SJCRH30 (cell line): ENCODE measurements at regions not wholly inside any gene's neighbourhood (a gene's known extent, or its start where the extent isn't known, plus 50 kb on each side); places are given as distances from the start of the nearest gene placed in this dataset.
"Not testable (repeated sequence)": the region's sequence is repeated elsewhere in the genome, so short reads cannot be mapped to it uniquely, and the experiment has no call there.

Experiments used
- DNase-seq, 2 experiments: peaks; one replicate each; pipeline ENCODE4 v3.0.0-alpha.2; 2015 to 2020
- H3K27ac ChIP-seq: fragments of 250-450 bp; sonication (Bioruptor Pico); 2 replicates; pipeline ENCODE4 v1.5.1; 2020; ENCODE audit warnings: mild to moderate bottlenecking, moderate library complexity
- H3K27me3 ChIP-seq: fragments of 250-450 bp; sonication (Bioruptor Pico); 2 replicates; pipeline ENCODE4 v1.5.1; 2020; ENCODE audit warnings: mild to moderate bottlenecking, moderate library complexity
- H3K36me3 ChIP-seq: fragments of 250-450 bp; sonication (Bioruptor Pico); 2 replicates; pipeline ENCODE4 v1.5.1; 2020; ENCODE audit warnings: mild to moderate bottlenecking, moderate library complexity
- H3K4me1 ChIP-seq: fragments of 250-450 bp; sonication (Bioruptor Pico); 2 replicates; pipeline ENCODE4 v1.5.1; 2020; ENCODE audit warnings: mild to moderate bottlenecking, moderate library complexity
- H3K4me3 ChIP-seq: fragments of 250-450 bp; sonication (Bioruptor Pico); 2 replicates; pipeline ENCODE4 v1.5.1; 2020; ENCODE audit warnings: mild to moderate bottlenecking, moderate library complexity
- H3K9me3 ChIP-seq: fragments of 250-450 bp; sonication (Bioruptor Pico); replicated peaks from 2 replicates; pipeline ENCODE4 v1.5.1; 2020; ENCODE audit warnings: mild to moderate bottlenecking, moderate library complexity

DNA sequence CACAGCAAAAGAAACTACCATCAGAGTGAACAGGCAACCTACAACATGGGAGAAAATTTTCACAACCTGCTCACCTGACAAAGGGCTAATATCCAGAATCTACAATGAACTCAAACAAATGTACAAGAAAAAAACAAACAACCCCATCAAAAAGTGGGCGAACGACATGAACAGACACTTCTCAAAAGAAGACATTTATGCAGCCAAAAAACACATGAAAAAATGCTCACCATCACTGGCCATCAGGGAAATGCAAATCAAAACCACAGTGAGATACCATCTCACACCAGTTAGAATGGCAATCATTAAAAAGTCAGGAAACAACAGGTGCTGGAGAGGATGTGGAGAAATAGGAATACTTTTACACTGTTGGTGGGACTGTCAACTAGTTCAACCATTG is 207.8 kb downstream of the USP6NL start:
- DNase-seq, H3K27ac ChIP-seq: not testable (repeated sequence)

DNA sequence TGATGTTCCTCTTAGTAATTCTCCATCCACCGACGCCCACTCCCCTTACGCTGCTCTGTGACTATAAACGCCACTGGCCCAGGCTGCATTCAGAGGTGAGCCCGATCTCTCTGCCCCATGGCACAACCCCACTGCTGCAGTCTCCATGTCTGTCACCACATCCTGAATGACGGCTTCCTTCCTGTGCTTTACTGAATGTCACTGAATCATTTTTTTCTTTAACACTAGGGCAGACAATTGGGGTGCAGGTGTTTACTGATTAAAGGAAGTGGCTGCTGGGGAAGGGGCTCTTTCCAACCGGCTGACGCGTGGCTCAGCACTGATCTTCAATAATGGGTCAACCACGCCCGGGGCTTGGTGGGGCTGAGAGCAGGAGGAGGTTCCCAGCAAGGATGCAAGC is 208.3 kb downstream of the USP6NL start:
- H3K27ac ChIP-seq = no peak overlapping the region
- H3K27me3 ChIP-seq = no peaks in the 10 kb centered on the region
- H3K36me3 ChIP-seq = no peaks in the 10 kb centered on the region
- no peak overlapping the region for H3K4me3 ChIP-seq
- peaks cover 5% of the 10 kb centered on the region for H3K4me1 ChIP-seq
- no peak for DNase-seq
- no peaks in the 10 kb centered on the region; the same call in 1 of the 2 replicates for H3K9me3 ChIP-seq

More for the DNA sequence above, 207.8 kb downstream of the USP6NL start:
- H3K4me3 ChIP-seq, H3K4me1 ChIP-seq, H3K36me3 ChIP-seq, H3K27me3 ChIP-seq, H3K9me3 ChIP-seq: not testable (repeated sequence)

DNA sequence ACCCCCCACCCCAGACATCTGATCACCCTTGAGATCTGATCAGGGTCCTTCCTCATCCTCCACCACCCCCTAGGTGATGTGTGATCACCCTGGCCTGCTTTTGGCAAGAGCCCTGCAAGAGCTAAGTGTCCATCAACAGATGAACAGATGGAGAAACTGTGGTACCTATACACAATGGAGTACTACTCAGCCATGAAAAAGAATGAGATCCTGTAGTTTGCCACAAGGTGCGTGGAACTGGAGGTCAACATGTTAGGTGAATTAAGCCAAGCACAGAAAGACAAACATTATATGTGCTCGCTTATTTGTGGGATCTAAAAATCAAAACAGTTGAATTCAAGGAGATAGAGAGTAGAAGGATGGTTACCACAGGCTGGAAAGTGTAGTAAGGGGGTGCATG is 209.1 kb downstream of the USP6NL start:
- Histone ChIP-seq H3K4me3 (no peak overlapping the region), H3K36me3 (no peaks in the 10 kb centered on the region), H3K27ac (no peak overlapping the region), H3K9me3 (no peaks in the 10 kb centered on the region; the same call in 1 of the 2 replicates), H3K27me3 (no peaks in the 10 kb centered on the region), H3K4me1 (peaks cover 12% of the 10 kb centered on the region)
- DNase-seq = no peak

DNA sequence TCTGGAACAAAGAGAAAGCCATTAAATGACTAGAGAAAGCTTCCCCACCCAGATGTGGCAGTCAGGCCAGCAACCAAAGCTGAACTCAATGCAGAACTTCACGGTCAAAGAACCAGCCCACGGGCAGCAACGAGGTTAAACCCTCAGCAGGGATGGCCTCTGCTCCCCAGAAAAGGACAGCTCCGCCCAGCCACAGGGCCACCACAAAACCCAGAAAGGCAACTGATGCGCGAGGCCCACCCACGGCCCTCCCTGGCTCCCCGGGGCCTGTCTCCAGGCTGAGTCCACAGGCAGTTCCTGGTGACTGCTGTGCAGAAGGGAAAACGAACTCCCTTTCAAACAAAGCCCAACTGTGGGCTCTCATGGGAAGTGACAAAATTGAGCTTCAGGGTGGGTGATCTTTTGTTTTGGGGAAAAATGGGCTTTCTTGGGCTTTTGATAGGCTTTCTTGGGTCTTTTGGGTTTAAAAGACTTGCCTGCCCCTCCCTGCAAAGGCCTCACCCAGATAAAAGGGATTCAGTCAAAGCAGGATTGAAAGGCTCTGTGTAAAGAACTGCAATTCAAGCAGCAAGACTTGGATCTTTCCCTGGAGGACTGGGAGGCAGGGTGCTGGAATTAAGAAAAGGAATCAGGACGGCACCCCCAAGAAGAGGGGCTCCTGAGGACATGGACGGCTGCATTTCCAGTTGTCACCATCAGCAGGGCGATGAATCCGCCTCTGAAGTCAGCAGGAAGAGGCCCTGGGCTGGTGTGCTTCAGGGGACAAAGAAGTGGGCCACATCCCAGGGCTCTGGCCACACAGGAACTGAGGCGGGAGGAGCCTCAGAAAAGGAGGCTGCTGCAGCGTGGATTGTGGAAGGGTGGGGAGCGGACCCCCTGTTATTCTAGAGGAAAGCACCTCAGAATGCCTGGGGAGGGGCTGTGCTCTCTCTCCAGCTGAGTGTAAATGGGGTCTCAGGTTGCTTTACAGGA is 209.9 kb downstream of the USP6NL start:
- Histone ChIP-seq H3K4me3 (no peak overlapping the region), H3K4me1 (peaks cover 17% of the 10 kb centered on the region), H3K36me3 (no peaks in the 10 kb centered on the region), H3K27ac (no peak overlapping the region), H3K27me3 (no peaks in the 10 kb centered on the region), H3K9me3 (no peaks in the 10 kb centered on the region; the same call in 1 of the 2 replicates)
- no peak for DNase-seq

DNA sequence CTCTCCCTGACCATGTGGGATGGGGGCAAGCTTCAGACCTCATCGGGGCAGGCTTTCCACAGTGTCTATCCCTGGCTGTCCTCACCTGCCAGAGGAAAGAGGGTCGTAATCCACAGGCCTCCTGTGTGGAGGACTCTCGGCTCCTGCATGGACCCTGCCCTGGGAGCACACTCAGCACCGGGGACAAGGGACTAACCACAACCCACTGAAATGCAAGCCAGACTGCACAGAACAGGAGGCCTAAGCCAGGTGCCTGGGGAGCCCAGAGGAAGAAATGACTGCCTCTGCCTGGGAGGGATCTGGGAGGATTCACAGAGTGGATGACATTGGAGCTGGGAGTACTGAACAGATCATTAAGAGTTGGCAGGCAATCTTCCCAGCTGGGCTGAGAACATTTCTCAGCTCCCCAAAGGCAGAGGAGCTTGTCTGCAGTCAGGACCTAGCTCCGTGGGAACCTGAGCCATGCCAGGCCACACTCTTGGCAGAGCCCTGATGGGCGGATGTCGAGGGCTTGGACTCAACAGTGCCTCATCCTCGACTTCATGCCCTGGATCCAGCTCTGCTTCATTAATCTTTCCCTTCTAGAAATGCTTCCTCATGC is 213.4 kb downstream of the USP6NL start:
- H3K4me1 ChIP-seq = peaks cover 16% of the 10 kb centered on the region
- DNase-seq = peak; percentile 17 to 54
- no peaks in the 10 kb centered on the region for H3K27me3 ChIP-seq
- H3K36me3 ChIP-seq = no peaks in the 10 kb centered on the region
- no peaks in the 10 kb centered on the region; the same call in 1 of the 2 replicates for H3K9me3 ChIP-seq
- no peak overlapping the region for H3K27ac ChIP-seq
- H3K4me3 ChIP-seq = no peak overlapping the region

DNA sequence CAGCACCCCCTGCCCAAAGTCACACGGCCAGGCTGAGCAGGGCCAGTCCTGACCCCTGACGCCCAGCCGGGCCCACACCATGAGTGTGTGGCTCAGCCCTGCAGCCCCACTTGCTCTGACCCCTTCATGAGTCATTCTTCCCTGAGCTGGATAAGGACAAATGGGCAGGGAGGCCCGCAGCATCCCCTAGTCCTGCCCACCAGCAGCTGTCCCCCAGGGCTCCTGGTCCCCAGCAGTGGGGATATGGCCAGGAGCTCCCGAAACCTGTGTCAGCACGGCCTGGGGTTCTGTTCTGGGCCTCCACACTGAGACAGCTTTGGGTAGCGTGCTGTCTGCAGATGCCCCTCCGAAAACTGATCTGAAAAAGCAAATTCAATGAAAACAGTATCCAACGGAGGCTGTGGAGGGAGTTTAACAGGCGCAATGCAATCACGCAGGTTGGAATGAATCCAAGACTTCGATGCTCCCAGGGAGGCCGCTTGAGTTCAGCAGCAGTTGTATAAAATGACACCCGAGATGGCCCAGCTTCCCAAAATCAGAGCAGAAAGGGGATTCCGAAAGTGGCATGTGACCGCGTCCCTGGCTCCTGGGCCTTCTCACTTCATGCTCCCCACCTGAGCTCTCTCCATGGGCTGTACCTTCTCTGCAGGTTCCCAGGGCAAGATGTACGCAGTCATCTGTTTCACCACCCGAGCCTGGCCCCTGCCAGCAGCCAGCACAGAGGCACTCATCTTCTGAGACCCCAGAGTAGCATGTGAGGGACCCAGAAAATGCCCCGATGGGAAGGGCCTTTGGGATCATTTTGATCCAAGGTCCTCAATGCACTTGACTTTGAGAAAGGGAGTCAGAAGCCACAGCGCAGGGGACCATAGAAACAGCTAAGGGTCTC is 214.1 kb downstream of the USP6NL start:
- peak overlapping the region; percentile 44 for H3K4me3 ChIP-seq
- peak; percentile 77 to 81 for DNase-seq

DNA sequence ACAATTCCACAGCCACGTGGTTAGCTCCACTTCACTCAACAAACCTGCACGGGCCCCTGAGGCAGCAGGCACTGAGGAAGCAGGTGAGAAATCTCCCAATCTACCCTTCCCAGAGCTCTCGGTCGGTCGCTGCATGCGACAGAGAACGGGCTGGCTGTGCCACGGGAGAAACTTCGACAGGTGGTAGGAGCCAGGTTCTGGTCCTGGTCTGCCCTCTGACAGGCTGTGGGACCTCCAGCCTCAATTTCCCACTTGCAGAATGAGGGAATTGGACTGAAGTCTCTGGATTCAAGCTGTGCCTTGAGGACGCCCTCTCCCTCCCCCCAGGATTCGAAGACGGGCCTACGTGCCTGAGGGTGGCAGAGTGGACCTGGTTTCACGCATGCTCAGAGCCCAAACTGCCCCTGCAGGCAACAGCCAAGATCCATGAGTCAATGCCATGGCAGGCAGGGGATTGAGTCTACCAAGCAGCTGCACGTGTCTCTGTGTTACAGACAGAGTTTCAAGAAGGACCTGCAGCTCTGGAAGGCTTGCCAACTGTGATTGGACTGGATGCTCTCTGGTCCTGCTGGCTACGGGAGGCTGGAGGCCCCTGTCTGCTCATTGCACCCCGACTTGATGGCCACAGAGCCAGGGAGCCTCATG is 215.0 kb downstream of the USP6NL start:
- H3K36me3 ChIP-seq = no peaks in the 10 kb centered on the region
- peak; percentile 60 to 71 for DNase-seq
- peaks cover 16% of the 10 kb centered on the region for H3K4me1 ChIP-seq
- H3K9me3 ChIP-seq = no peaks in the 10 kb centered on the region
- H3K27me3 ChIP-seq = no peaks in the 10 kb centered on the region
- H3K4me3 ChIP-seq = peak overlapping the region; percentile 44; the same call in 1 of the 2 replicates
- peak overlapping the region; percentile 61 for H3K27ac ChIP-seq

More for the DNA sequence above, 214.1 kb downstream of the USP6NL start:
- H3K27ac ChIP-seq = peak overlapping the region; percentile 61
- no peaks in the 10 kb centered on the region for H3K36me3 ChIP-seq
- no peaks in the 10 kb centered on the region for H3K9me3 ChIP-seq
- H3K27me3 ChIP-seq = no peaks in the 10 kb centered on the region
- peaks cover 16% of the 10 kb centered on the region for H3K4me1 ChIP-seq

DNA sequence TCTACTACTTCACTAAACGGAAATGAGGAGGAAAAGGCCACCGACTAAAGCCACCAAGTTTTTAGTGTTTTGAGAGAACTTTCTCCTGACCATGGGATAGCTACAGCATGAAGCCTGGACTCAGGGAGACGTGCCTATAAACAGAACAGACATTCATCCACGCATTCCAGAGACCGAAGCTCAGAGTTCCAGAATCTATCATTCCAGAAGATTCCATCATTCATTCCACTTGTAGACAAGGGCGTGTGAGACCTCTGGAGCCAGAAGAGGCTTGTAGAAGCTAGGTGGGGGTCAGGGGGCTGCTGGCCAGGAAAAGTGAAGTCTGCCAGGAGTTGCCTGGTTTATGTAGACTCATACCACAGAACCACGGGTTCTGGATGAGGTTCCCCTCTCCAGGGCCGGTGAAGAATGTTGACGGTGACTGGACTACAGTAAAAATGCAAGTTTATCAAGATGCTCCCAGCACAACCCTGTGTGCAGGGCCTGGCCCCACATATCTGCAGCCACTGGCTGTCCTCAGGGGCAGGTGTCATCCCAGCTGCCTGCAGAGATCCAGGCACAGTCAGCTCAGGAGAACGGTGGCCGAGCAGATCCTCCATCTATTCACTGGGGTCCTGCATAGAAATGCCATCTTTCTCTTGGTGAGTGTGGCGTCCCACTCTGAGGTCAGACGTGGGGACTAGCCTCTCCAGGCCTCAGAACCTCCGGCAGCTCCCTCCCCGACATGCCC is 215.7 kb downstream of the USP6NL start:
- Histone ChIP-seq H3K36me3 (no peaks in the 10 kb centered on the region), H3K4me1 (peaks cover 16% of the 10 kb centered on the region), H3K27me3 (no peaks in the 10 kb centered on the region), H3K9me3 (no peaks in the 10 kb centered on the region), H3K4me3 (no peak overlapping the region), H3K27ac (no peak overlapping the region)
- DNase-seq = no peak

DNA sequence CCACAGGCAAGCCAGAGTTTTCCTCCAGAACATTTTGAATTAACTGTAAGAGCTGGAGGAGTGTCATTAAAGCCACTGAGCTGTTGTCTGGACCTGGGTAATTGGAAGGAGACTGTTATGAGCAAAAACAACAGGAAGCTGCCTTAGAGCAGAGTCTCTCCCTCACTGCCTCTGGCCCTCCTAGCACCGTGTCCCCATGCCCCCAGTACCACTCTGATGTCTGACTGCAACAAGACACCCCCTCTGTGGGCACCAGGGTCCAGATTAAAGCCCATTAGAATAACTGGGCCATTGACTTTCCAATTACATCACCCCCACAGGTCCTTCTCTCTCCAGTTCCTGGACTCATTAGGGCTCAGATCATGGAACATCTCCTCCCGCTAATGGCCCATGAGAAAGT is 216.3 kb downstream of the USP6NL start:
- Histone ChIP-seq H3K27me3 (no peaks in the 10 kb centered on the region), H3K36me3 (no peaks in the 10 kb centered on the region), H3K4me3 (no peak overlapping the region), H3K4me1 (peaks cover 16% of the 10 kb centered on the region), H3K27ac (no peak overlapping the region), H3K9me3 (no peaks in the 10 kb centered on the region)
- DNase-seq = no peak

DNA sequence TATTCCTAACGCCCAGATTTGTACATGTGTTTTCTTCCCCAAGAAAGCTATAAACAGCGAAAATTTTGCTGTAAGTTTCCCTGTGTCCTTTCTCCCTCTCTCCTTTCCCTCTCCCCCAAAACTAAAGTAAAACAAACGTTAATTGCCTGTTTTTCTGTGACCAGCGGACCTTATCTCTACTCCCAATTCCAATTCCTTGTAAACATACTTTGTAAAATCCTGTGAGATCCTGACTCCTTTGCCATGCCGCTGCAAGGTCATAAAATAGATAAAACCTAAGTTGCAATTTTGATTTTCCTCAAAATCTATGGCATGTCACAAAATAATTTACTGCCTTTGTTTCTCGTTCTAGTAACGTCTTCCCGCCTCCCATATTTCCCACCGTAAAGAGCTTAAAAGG is 217.6 kb downstream of the USP6NL start:
- no peak for DNase-seq
- Histone ChIP-seq H3K27ac (no peak overlapping the region), H3K27me3 (no peaks in the 10 kb centered on the region), H3K9me3 (no peaks in the 10 kb centered on the region), H3K4me3 (no peak overlapping the region), H3K36me3 (no peaks in the 10 kb centered on the region), H3K4me1 (peaks cover 16% of the 10 kb centered on the region)

DNA sequence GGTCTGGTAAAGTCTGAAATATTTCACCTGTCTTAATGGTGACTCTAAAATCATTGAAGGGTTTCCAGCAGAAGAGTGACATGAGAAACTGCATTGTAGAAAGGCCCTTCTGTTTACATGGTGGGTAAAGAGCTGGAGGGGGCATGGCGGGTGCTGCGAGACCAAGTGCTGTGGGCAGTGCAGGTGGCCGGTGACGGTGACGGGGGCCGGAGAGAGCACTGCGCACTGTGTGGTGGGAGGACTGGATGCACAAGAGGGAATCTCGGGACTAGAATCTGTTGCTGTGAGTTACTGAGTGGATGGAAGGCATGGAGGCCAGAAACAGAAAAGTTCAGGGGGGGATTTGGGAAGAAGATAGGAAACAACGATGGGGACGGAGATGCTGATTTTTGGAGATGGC is 218.7 kb downstream of the USP6NL start:
- no peak for DNase-seq
- H3K4me3 ChIP-seq = no peak overlapping the region
- peaks cover 12% of the 10 kb centered on the region for H3K4me1 ChIP-seq
- H3K36me3 ChIP-seq = no peaks in the 10 kb centered on the region
- H3K9me3 ChIP-seq = no peaks in the 10 kb centered on the region
- no peak overlapping the region for H3K27ac ChIP-seq
- H3K27me3 ChIP-seq = no peaks in the 10 kb centered on the region

DNA sequence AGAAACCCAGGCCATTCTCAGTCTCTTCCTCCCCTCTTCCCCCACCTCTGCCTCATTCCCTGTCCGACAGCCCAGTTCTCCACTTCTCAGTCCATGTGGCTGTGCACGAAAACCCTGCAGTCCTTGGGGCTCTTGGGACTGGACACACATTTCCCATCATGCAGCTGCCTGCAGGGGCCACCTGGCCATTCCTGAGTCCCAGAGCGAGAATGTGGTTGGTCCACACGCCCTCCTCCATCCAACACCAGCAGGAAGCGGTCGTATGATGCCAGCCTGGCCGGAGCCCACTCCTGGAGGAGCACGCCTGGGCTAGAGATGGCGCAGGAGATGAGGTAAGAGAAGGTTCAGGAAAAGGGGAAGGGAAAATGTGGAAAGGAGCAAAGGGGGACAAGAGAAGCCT is 222.5 kb downstream of the USP6NL start:
- no peak overlapping the region for H3K27ac ChIP-seq
- H3K4me1 ChIP-seq = no peaks in the 10 kb centered on the region
- no peak for DNase-seq
- no peaks in the 10 kb centered on the region for H3K27me3 ChIP-seq
- no peaks in the 10 kb centered on the region for H3K36me3 ChIP-seq
- H3K9me3 ChIP-seq = no peaks in the 10 kb centered on the region
- no peak overlapping the region for H3K4me3 ChIP-seq

DNA sequence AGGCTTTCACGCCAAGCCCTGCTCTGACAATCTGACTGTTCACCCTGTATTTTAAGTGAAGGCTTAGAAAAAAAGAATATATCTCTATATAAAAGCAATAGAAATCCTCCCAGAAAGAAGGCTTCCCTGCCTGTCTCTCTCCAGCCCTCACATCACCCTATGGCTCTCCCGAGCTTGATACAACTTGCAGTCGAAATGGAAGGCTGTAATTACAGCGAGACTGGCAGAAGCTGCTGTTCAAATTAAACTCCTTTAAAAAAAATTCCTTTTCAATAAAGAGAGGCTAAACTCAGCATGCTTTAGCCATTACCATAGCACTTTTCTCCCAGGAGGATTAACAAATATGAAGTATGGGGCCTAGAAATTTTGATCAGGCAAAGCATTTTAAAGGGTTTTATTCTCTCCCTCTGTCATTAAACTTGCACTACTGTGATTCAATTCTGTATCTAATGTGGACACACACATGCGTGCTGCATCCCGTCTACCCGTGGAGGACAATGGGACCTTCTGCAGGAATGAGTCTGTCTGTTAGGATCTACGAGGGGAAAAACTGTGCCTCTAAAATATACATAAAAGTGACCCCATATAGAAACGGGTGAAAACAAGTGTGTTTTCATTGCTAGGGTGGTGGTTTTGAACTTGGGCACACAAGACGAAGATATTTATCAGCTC is 223.8 kb downstream of the USP6NL start:
- Histone ChIP-seq H3K9me3 (no peaks in the 10 kb centered on the region), H3K27ac (no peak overlapping the region), H3K27me3 (no peaks in the 10 kb centered on the region), H3K4me3 (no peak overlapping the region), H3K4me1 (no peaks in the 10 kb centered on the region), H3K36me3 (no peaks in the 10 kb centered on the region)
- DNase-seq = no peak
